DND-41 (cell line): ENCODE measurements at regions not wholly inside any gene's neighbourhood (a gene's known extent, or its start where the extent isn't known, plus 50 kb on each side); places are given as distances from the start of the nearest gene placed in this dataset.

Source experiments
- CTCF ChIP-seq: IDR thresholded peaks from 2 replicates; pipeline ENCODE4 v1.5.1; 2012; ENCODE audit warnings: borderline replicate concordance, low read length, moderate library complexity, mild to moderate bottlenecking; ENCODE audit not compliant: poor library complexity, severe bottlenecking; ENCODE audit errors: extremely low read depth
- EZH2 ChIP-seq: IDR thresholded peaks from 3 replicates; pipeline ENCODE4 v1.6.1; 2012; ENCODE audit warnings: borderline replicate concordance, low read depth, mild to moderate bottlenecking, moderate library complexity, low read length, inconsistent platforms; ENCODE audit not compliant: severe bottlenecking

GRCh38 chr11:37973941-37974340 is 1375.9 kb upstream of the RAG2 start:
- TF ChIP-seq CTCF: no peak
- TF ChIP-seq EZH2: no peak
